ENCODE measurements at regions not wholly inside any gene's neighbourhood (a gene's known extent, or its start where the extent isn't known, plus 50 kb on each side); places are given as distances from the start of the nearest gene placed in this dataset.

DNA sequence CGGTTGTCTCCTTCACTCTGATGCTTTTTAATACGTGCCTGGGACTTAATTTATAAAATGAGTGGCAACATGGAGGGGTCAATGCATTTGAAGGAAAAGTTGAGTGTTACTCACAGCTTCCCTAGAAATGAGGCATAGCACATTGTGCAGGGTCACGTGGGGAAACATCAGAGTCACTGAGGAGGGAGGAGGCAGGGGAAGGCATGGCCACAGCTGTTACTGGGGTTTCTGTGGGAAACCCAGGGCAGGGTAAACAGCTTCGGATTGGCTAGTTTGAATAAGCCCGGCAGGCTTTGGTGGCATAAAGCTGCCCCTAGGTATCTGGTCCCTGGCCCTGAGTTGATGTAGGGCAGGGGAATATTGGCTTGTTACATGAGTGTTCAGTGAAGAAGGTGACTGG lies 98.9 kb upstream of the ST8SIA2 start:
- H3K4me1 ChIP-seq (ENCODE audit: low read depth, poor library complexity, severe bottlenecking), result no peaks in the 10 kb centered on the region
- H3K79me2 ChIP-seq (ENCODE audit: insufficient read depth, low read depth), result no peaks in the 10 kb centered on the region
- no peak overlapping the region for H2AFZ ChIP-seq (ENCODE audit: low read depth)
- no peak overlapping the region for H3K4me2 ChIP-seq
- H3K27ac ChIP-seq, result no peak overlapping the region
- H4K20me1 ChIP-seq (ENCODE audit: insufficient read depth), result no peaks in the 10 kb centered on the region
- no peaks in the 10 kb centered on the region for H3K27me3 ChIP-seq (ENCODE audit: insufficient read depth, low read depth)
- TF ChIP-seq, protein P1, sequence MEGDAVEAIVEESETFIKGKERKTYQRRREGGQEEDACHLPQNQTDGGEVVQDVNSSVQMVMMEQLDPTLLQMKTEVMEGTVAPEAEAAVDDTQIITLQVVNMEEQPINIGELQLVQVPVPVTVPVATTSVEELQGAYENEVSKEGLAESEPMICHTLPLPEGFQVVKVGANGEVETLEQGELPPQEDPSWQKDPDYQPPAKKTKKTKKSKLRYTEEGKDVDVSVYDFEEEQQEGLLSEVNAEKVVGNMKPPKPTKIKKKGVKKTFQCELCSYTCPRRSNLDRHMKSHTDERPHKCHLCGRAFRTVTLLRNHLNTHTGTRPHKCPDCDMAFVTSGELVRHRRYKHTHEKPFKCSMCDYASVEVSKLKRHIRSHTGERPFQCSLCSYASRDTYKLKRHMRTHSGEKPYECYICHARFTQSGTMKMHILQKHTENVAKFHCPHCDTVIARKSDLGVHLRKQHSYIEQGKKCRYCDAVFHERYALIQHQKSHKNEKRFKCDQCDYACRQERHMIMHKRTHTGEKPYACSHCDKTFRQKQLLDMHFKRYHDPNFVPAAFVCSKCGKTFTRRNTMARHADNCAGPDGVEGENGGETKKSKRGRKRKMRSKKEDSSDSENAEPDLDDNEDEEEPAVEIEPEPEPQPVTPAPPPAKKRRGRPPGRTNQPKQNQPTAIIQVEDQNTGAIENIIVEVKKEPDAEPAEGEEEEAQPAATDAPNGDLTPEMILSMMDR (conservative IDR thresholded peaks at IDR 0.05; ENCODE audit: low read depth, low read length), result no peak
- H3K9ac ChIP-seq, result no peak overlapping the region
- no peaks in the 10 kb centered on the region for H3K36me3 ChIP-seq (ENCODE audit: insufficient read depth)
- H3K4me3 ChIP-seq (IDR thresholded peaks at IDR 0.05; ENCODE audit: insufficient read depth, low read depth, low read length), result no peak overlapping the region

DNA sequence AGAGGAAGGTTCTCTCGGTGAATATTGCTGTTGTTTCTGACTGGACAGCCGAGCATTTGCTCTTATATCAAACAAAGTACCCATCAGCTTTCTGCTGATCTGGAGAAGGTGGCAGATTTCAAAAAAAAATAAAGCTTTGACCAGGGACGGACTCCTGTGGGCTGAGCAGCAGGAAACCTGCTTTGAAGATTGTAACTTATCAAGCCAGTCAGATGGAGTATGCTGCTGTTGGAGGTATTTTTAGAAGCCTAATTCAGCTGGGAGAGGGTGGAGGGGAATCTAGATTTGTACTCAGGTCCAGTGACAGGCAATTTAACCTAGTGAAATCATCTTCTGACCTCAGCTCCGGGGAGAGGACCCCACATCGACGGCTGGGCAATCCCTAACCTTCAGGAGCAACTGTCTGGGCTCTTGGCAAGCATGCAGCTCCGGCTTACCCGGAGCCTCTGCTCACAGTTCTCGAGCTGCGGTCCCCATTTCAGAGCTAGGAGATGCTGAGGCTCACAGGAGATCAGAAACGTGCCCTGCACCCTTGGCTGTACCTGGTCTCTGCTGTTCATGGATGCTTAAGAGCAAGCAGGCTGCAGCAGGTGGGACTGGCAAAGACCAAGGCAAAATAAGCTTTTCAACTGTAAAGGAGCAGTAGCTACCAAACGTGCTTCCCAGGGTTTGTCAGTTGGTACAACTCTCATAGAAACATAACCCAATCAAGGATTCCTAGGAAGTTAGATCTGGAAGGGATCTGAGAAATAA lies 89.3 kb upstream of the ST8SIA2 start:
- TF ChIP-seq, protein P1 (conservative IDR thresholded peaks at IDR 0.05; ENCODE audit: low read depth, low read length), result no peak
- Histone ChIP-seq H2AFZ (ENCODE audit: low read depth) (no peak overlapping the region), H3K4me1 (ENCODE audit: low read depth, poor library complexity, severe bottlenecking) (no peaks in the 10 kb centered on the region), H4K20me1 (ENCODE audit: insufficient read depth) (no peaks in the 10 kb centered on the region), H3K36me3 (ENCODE audit: insufficient read depth) (no peaks in the 10 kb centered on the region), H3K9ac (no peak overlapping the region), H3K4me3 (IDR thresholded peaks at IDR 0.05; ENCODE audit: insufficient read depth, low read depth, low read length) (no peak overlapping the region), H3K27me3 (ENCODE audit: insufficient read depth, low read depth) (no peaks in the 10 kb centered on the region), H3K79me2 (ENCODE audit: insufficient read depth, low read depth) (no peaks in the 10 kb centered on the region), H3K4me2 (no peak overlapping the region), H3K27ac (no peak overlapping the region)

DNA sequence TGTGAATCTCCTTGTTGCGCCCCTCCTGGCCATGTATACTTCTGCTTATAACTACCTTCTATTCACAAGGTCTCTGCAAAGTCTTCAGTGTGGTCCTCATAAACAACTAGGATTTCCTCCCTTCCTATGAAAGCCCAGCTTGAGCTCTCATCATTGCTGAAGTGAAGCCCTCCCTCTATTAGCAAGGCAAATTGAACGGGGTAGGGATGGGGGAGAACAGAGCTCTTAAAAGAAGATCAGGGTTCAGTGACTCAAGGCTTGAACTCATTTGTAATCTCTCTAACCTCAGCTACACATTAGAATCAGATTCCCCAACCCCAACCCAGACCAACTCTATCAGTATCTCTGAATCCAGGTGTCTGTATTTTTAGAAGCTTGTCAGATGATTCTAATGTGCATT lies 88.3 kb upstream of the ST8SIA2 start:
- Histone ChIP-seq H2AFZ (ENCODE audit: low read depth) (no peak overlapping the region), H3K4me1 (ENCODE audit: low read depth, poor library complexity, severe bottlenecking) (no peaks in the 10 kb centered on the region), H3K4me3 (IDR thresholded peaks at IDR 0.05; ENCODE audit: insufficient read depth, low read depth, low read length) (no peak overlapping the region), H3K9ac (no peak overlapping the region), H3K79me2 (ENCODE audit: insufficient read depth, low read depth) (no peaks in the 10 kb centered on the region), H3K4me2 (no peak overlapping the region), H3K27me3 (ENCODE audit: insufficient read depth, low read depth) (no peaks in the 10 kb centered on the region), H3K27ac (no peak overlapping the region), H3K36me3 (ENCODE audit: insufficient read depth) (no peaks in the 10 kb centered on the region), H4K20me1 (ENCODE audit: insufficient read depth) (no peaks in the 10 kb centered on the region)
- TF ChIP-seq, protein P1 (conservative IDR thresholded peaks at IDR 0.05; ENCODE audit: low read depth, low read length), result no peak

DNA sequence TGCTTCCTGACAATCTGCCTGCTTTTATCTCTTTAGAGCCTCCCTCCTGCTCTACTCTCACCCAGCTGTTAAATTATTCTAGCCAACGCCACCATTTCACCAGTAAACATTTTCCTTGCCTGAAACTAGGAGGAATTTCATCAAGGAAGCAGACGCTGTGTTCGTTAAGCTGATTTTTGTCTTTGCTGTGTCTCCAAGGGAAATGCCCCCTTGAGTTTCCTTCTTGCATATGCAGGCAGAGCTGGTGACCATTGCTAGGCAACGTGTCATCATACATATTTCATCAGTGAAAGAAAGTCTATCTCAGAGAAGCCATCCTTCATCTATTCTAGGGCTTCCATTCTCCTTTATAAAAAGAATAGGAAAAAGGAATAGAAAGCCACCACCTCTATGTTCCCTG lies 87.0 kb upstream of the ST8SIA2 start:
- Histone ChIP-seq H3K27me3 (ENCODE audit: insufficient read depth, low read depth) (no peaks in the 10 kb centered on the region), H3K36me3 (ENCODE audit: insufficient read depth) (no peaks in the 10 kb centered on the region), H3K9ac (no peak overlapping the region), H4K20me1 (ENCODE audit: insufficient read depth) (no peaks in the 10 kb centered on the region), H3K27ac (no peak overlapping the region), H3K4me3 (IDR thresholded peaks at IDR 0.05; ENCODE audit: insufficient read depth, low read depth, low read length) (no peak overlapping the region), H3K4me2 (no peak overlapping the region), H3K4me1 (ENCODE audit: low read depth, poor library complexity, severe bottlenecking) (no peaks in the 10 kb centered on the region), H3K79me2 (ENCODE audit: insufficient read depth, low read depth) (no peaks in the 10 kb centered on the region), H2AFZ (ENCODE audit: low read depth) (no peak overlapping the region)
- TF ChIP-seq, protein P1 (conservative IDR thresholded peaks at IDR 0.05; ENCODE audit: low read depth, low read length), result no peak
